ENCODE measurements at regions not wholly inside any gene's neighbourhood (a gene's known extent, or its start where the extent isn't known, plus 50 kb on each side); places are given as distances from the start of the nearest gene placed in this dataset.

DNA sequence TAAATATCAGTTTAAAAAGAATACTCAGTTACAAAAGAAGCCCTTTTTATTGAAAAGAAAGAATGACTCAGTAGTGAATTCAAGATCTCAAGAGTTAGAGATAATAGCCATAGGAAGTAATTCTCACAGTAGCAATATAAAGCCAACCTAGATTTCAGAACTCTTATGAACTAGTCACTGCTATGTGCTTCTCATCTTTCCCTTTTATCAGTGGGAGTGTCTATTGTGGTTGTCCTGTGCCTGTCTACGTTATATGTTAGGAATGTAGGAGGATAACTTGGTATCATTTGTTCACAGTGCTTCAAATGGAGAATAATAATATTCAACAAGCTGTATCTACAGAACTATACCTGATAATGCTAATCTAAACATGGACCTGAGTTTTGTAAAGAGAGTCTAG lies 73.1 kb upstream of the RGS21 start:
- TF ChIP-seq EZH2 (IDR thresholded peaks at IDR 0.05; ENCODE audit: low read length) = no peak
- TF ChIP-seq, protein P1, sequence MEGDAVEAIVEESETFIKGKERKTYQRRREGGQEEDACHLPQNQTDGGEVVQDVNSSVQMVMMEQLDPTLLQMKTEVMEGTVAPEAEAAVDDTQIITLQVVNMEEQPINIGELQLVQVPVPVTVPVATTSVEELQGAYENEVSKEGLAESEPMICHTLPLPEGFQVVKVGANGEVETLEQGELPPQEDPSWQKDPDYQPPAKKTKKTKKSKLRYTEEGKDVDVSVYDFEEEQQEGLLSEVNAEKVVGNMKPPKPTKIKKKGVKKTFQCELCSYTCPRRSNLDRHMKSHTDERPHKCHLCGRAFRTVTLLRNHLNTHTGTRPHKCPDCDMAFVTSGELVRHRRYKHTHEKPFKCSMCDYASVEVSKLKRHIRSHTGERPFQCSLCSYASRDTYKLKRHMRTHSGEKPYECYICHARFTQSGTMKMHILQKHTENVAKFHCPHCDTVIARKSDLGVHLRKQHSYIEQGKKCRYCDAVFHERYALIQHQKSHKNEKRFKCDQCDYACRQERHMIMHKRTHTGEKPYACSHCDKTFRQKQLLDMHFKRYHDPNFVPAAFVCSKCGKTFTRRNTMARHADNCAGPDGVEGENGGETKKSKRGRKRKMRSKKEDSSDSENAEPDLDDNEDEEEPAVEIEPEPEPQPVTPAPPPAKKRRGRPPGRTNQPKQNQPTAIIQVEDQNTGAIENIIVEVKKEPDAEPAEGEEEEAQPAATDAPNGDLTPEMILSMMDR (optimal IDR thresholded peaks at IDR 0.05 in 1 of 3, IDR thresholded peaks at IDR 0.05 in 1 of 3, conservative IDR thresholded peaks at IDR 0.05 in 1 of 3; ENCODE audit: extremely low read depth in 1 of 3, insufficient read depth in 2 of 3, low read length in 3 of 3) = no peak
